Neural progenitor cell (in vitro differentiated cells): ENCODE measurements at regions not wholly inside any gene's neighbourhood (a gene's known extent, or its start where the extent isn't known, plus 50 kb on each side); places are given as distances from the start of the nearest gene placed in this dataset.

Experiments
- DNase-seq: peaks from one replicate; pipeline ENCODE4 v3.0.0-alpha.2; 2016; ENCODE audit warnings: low spot score
- H2AFZ ChIP-seq: fragments of 200-600 bp; sonication (generic); replicated peaks from 2 replicates; pipeline ENCODE4 v1.6.1; 2016; ENCODE audit warnings: antibody characterized with exemption
- H3F3A ChIP-seq: fragments of 200-600 bp; sonication (generic); 2 replicates; pipeline ENCODE4 v1.6.1; 2016; ENCODE audit warnings: antibody characterized with exemption, low read depth
- H3K27ac ChIP-seq: fragments of 200-600 bp; sonication (generic); 2 replicates; pipeline ENCODE4 v1.5.1; 2016; ENCODE audit warnings: mild to moderate bottlenecking
- H3K27me3 ChIP-seq: fragments of 200-600 bp; sonication (generic); 2 replicates; pipeline ENCODE4 v1.6.1; 2016; ENCODE audit warnings: mild to moderate bottlenecking, moderate library complexity
- H3K36me3 ChIP-seq: fragments of 200-600 bp; sonication (generic); 2 replicates; pipeline ENCODE4 v1.5.1; 2016
- H3K4me1 ChIP-seq: fragments of 200-600 bp; sonication (generic); 2 replicates; pipeline ENCODE4 v1.6.1; 2016; ENCODE audit warnings: mixed run types
- H3K4me2 ChIP-seq: fragments of 200-600 bp; sonication (generic); 2 replicates; pipeline ENCODE4 v1.6.1; 2016
- H3K4me3 ChIP-seq: fragments of 200-600 bp; sonication (generic); 2 replicates; pipeline ENCODE4 v1.5.1; 2016
- H3K79me2 ChIP-seq: fragments of 200-600 bp; sonication (generic); 2 replicates; pipeline ENCODE4 v1.6.1; 2016; ENCODE audit warnings: low read depth
- H3K9ac ChIP-seq: fragments of 200-600 bp; sonication (generic); 2 replicates; pipeline ENCODE4 v1.6.1; 2016
- H3K9me3 ChIP-seq: fragments of 200-600 bp; sonication (generic); 2 replicates; pipeline ENCODE4 v1.5.1; 2016; ENCODE audit warnings: low read depth
- H4K20me1 ChIP-seq: fragments of 200-600 bp; sonication (generic); 2 replicates; pipeline ENCODE4 v1.6.1; 2016; ENCODE audit warnings: low read depth
- H3K27ac Mint-ChIP-seq: 3 replicates; pipeline ENCODE4 v1.8.0; 2021; ENCODE audit warnings: mixed read lengths
- H3K27me3 Mint-ChIP-seq: 2 replicates; pipeline ENCODE4 v1.8.0; 2022; ENCODE audit warnings: low read depth, mild to moderate bottlenecking, inconsistent platforms, moderate library complexity, mixed read lengths; ENCODE audit not compliant: insufficient read depth
- H3K36me3 Mint-ChIP-seq: 3 replicates; pipeline ENCODE4 v1.8.0; 2021; ENCODE audit warnings: mixed read lengths
- H3K4me1 Mint-ChIP-seq: 3 replicates; pipeline ENCODE4 v1.8.0; 2021; ENCODE audit warnings: mixed read lengths
- H3K4me3 Mint-ChIP-seq: 3 replicates; pipeline ENCODE4 v1.8.0; 2021; ENCODE audit warnings: mild to moderate bottlenecking, moderate library complexity, mixed read lengths
- H3K9me3 Mint-ChIP-seq: 3 replicates; pipeline ENCODE4 v1.8.0; 2020; ENCODE audit warnings: mixed read lengths
- EZH2 ChIP-seq: fragments of 200-600 bp; sonication (generic); IDR thresholded peaks from 2 replicates; pipeline ENCODE4 v1.6.1; 2017; ENCODE audit warnings: antibody characterized with exemption, mild to moderate bottlenecking, moderate library complexity
- EZH2phosphoT487 ChIP-seq: fragments of 200-600 bp; sonication (generic); IDR thresholded peaks from 2 replicates; pipeline ENCODE4 v1.6.1; 2017; ENCODE audit warnings: antibody characterized with exemption
- TF ChIP-seq, protein P1 (sequence below): fragments of 200-600 bp; sonication (generic); IDR thresholded peaks from 2 replicates; pipeline ENCODE4 v1.5.1; 2017; ENCODE audit warnings: antibody characterized with exemption, mild to moderate bottlenecking

- H3K36me3 Mint-ChIP-seq: no peaks in the 10 kb centered on the region
- Histone ChIP-seq H3K4me3 (no peak overlapping the region), H3K4me1 (peaks cover 6% of the 10 kb centered on the region), H3K79me2 (no peaks in the 10 kb centered on the region), H3K4me2 (no peak overlapping the region), H2AFZ (peak overlapping the region; percentile 38), H3F3A (no peaks in the 10 kb centered on the region), H3K9ac (no peak overlapping the region), H3K27me3 (no peaks in the 10 kb centered on the region), H3K27ac (no peak overlapping the region), H3K9me3 (no peaks in the 10 kb centered on the region), H4K20me1 (no peaks in the 10 kb centered on the region), H3K36me3 (no peaks in the 10 kb centered on the region)
- peaks cover 20% of the 10 kb centered on the region for H3K4me1 Mint-ChIP-seq
- H3K27me3 Mint-ChIP-seq: peaks cover 9% of the 10 kb centered on the region
- DNase-seq: no peak
- peaks cover 3% of the 10 kb centered on the region for H3K9me3 Mint-ChIP-seq
- no peak overlapping the region for H3K27ac Mint-ChIP-seq
- H3K4me3 Mint-ChIP-seq: no peak overlapping the region
- TF ChIP-seq EZH2phosphoT487 (no peak), EZH2 (no peak)
- TF ChIP-seq, protein P1, sequence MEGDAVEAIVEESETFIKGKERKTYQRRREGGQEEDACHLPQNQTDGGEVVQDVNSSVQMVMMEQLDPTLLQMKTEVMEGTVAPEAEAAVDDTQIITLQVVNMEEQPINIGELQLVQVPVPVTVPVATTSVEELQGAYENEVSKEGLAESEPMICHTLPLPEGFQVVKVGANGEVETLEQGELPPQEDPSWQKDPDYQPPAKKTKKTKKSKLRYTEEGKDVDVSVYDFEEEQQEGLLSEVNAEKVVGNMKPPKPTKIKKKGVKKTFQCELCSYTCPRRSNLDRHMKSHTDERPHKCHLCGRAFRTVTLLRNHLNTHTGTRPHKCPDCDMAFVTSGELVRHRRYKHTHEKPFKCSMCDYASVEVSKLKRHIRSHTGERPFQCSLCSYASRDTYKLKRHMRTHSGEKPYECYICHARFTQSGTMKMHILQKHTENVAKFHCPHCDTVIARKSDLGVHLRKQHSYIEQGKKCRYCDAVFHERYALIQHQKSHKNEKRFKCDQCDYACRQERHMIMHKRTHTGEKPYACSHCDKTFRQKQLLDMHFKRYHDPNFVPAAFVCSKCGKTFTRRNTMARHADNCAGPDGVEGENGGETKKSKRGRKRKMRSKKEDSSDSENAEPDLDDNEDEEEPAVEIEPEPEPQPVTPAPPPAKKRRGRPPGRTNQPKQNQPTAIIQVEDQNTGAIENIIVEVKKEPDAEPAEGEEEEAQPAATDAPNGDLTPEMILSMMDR: no peak
These were observed 994.2 kb downstream of the UQCRFS1 start for GRCh38 chr19:28218728-28219127.

DNA sequence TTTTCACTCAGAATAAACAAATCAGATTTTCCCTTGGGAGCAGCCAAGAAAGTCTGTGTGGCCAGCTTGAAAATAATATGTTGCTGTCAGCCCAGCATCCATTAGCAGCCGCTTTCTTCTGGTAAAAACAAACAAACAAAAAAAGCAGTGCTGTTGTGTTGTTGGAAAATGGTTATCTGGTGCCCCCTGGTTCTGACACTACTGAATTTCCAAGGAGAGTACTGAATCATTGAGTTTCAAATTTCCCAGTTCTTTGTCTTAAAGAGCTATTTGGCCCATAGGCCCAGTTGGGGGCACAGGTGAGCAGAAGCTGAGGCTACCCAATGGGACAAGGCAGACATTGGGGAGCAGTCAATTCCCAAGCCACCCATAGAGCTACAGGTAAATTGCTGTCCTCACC lies 995.9 kb downstream of the UQCRFS1 start:
- no peaks in the 10 kb centered on the region for H4K20me1 ChIP-seq
- no peaks in the 10 kb centered on the region for H3K79me2 ChIP-seq
- Mint-ChIP-seq H3K27me3 (peaks cover 9% of the 10 kb centered on the region), H3K4me3 (no peak overlapping the region), H3K36me3 (no peaks in the 10 kb centered on the region), H3K9me3 (peaks cover 5% of the 10 kb centered on the region), H3K27ac (no peak overlapping the region), H3K4me1 (peaks cover 17% of the 10 kb centered on the region)
- no peaks in the 10 kb centered on the region for H3K27me3 ChIP-seq
- TF ChIP-seq, protein P1: peak; percentile 55
- TF ChIP-seq EZH2 (no peak), EZH2phosphoT487 (no peak)
- H2AFZ ChIP-seq: peak overlapping the region; percentile 51
- no peaks in the 10 kb centered on the region for H3K9me3 ChIP-seq
- no peak overlapping the region for H3K4me2 ChIP-seq
- H3K4me1 ChIP-seq: peaks cover 6% of the 10 kb centered on the region
- peak; percentile 39 for DNase-seq
- no peaks in the 10 kb centered on the region for H3F3A ChIP-seq
- H3K9ac ChIP-seq: no peak overlapping the region
- H3K27ac ChIP-seq: no peak overlapping the region
- no peaks in the 10 kb centered on the region for H3K36me3 ChIP-seq
- no peak overlapping the region for H3K4me3 ChIP-seq

DNA sequence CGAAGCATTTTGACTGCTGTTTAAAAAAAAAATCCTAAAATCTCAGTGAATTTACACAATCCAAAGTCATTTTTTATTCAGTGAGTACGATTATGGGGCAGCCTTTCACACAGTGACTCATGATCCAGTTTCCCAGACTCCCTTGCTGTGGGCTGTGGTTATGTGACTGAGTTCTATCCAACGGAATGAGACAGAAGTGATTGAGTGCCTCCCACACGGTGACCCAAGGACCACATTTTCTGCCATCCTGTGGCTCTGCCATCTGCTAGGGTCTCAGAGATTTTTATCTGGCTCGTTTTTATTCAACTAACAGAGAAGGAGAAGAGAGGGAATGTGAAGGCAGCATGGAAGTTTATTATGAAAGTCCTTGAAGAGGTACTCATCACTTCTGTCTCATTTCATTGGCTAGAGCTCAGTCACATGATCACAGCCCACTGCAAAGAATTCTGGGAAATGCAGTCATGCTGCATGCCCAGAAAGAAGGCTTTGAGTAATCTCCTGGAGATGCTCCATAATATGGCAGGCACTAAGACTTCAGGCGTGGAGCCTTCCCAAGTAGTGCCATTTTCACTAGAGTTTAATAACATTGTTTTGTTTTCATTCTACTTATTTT lies 999.4 kb downstream of the UQCRFS1 start:
- peaks cover 2% of the 10 kb centered on the region for H3K9me3 Mint-ChIP-seq
- no peaks in the 10 kb centered on the region for H3K36me3 Mint-ChIP-seq
- Histone ChIP-seq H2AFZ (peak overlapping the region; percentile 44), H3K4me3 (no peak overlapping the region), H3K27me3 (no peaks in the 10 kb centered on the region), H3K4me2 (no peak overlapping the region), H3K9me3 (no peaks in the 10 kb centered on the region), H4K20me1 (no peaks in the 10 kb centered on the region), H3K4me1 (peaks cover 3% of the 10 kb centered on the region), H3F3A (no peaks in the 10 kb centered on the region), H3K27ac (no peak overlapping the region), H3K9ac (no peak overlapping the region), H3K79me2 (no peaks in the 10 kb centered on the region), H3K36me3 (no peaks in the 10 kb centered on the region)
- H3K27me3 Mint-ChIP-seq: peaks cover 2% of the 10 kb centered on the region
- H3K4me1 Mint-ChIP-seq: peaks cover 25% of the 10 kb centered on the region
- H3K27ac Mint-ChIP-seq: no peak overlapping the region
- DNase-seq: no peak
- no peak overlapping the region for H3K4me3 Mint-ChIP-seq
- TF ChIP-seq, protein P1: no peak
- TF ChIP-seq EZH2phosphoT487 (no peak), EZH2 (no peak)
